ENCODE measurements at regions not wholly inside any gene's neighbourhood (a gene's known extent, or its start where the extent isn't known, plus 50 kb on each side); places are given as distances from the start of the nearest gene placed in this dataset.

DNA sequence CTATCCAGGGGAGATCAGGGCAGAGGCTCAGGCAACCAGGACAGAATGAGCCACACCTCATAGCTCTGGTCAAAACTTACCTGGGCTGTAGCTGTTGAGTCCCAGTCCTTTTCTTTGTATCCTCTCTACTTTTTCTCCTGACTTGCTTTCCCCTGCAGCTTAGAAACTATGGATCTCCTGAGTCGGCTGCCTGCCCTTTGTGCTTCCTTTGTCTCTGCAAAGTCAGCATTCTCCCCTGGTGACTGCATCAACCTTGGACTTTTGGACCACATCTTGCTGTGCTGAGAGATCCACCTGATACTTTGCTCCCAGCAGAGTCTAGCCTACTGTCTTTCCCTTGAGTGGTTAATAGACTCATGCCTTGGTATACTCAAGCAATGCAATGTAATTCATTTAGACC lies 353.3 kb downstream of the SIPA1L2 start:
- DNase-seq (ENCODE audit: low spot score) = no peak

DNA sequence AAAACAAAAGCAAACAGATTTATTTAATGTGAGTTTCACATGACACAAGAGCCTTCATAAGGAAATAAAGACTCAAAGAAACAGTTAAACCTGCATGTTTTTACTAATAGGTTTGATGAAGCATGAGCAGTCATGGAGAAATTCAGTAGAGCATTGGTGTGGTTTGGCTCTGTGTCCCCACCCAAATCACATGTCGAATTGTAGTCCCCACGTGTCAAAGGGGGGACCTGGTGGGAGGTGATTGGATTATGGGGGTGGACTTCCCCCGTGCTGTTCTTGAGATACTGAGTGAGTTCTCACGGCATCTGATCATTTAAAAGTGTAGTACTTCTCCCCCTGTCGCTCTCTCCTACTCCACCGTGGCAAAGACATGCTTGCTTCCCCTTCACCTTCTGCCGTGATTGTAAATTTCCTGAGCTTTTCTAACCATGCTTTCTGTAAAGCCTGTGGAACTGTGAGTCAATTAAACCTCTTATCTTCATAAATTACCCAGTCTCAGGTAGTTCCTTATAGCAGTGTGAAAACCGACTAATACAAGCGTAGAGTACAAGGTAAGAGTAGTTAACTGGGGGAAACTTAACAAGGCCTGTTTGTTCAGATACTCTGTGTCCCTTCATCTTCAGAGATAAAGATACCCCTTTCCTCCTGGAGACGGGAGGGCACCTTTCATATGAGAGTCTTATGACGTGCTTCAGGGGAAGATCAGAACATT lies 354.8 kb downstream of the SIPA1L2 start:
- DNase-seq (ENCODE audit: low spot score) = no peak

DNA sequence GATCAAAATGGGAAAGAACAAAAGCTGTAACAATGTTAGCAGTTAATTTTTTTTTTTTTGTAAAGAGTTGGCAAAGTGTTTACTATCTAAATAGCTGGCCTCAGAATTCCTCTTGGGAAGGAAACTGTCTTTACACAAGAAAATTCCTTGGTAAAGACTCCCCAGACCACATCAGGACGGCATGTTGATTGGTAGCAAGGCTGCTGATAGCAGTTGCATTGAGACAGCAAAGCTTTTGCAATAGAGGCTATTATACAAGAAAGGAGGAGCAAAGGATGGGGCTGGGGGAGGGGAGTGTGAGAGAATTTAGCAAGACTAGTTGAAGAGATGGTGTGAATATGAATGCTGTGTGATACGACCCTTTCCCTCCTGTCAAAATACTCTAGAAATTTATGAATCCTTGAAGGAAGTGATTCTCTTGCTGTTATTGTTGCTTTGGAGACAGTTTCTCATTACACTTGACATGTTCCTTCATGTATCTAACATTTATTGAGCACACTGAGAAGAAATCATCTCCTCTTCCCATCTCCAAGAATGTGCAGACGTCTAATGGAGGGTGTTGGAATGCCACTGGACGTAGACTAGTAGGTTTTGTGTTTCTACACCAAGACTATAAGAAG lies 355.6 kb downstream of the SIPA1L2 start:
- DNase-seq (ENCODE audit: low spot score) = no peak

DNA sequence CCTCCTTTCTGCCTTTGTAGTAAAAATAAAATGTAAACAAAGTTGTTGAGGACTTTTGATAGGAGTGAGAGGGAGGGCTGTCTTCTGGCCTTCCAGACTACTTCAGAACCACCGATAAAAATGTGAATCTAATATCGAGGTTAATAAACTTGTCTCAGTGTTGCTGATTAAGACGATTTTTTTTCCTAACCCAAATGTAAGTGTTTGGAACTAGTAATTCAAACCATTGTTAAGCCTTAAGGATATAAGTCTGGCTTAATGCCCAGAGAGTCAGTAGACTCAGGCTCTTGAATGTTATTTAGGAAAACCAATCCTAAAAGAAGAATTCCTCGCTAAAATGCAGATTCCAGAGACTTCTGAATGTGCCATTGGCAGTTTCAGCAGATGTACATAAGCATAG lies 356.9 kb downstream of the SIPA1L2 start:
- no peak for DNase-seq (ENCODE audit: low spot score)

DNA sequence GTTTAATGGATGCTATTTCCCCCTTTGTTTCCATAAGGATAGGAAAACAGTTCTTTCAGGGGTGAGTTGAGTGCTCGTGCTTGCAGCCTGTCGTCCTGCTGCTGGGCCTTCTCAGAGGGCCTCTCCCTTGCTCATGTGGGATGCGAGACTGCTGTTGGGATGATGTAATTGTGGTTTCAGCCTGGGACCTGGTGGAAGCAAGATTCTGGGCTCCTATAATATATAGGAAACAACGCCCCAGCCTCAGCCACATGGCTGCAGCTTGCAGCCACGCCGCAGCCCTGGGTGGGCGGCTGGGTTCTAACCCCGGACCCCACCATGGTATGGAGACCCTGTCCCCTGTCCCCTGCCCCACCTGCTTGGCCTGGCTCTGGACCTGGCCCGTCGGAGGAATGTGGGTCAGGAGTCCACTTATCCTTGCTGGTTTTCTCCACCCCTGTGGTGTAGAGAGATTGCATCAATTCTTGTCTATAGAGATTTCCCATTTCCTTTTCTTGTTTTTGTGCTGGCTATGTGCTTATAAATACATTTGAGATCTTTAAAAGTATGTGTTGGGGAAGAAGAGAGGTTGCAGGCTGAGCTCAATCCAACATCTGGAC lies 357.8 kb downstream of the SIPA1L2 start:
- no peak for DNase-seq (ENCODE audit: low spot score)

DNA sequence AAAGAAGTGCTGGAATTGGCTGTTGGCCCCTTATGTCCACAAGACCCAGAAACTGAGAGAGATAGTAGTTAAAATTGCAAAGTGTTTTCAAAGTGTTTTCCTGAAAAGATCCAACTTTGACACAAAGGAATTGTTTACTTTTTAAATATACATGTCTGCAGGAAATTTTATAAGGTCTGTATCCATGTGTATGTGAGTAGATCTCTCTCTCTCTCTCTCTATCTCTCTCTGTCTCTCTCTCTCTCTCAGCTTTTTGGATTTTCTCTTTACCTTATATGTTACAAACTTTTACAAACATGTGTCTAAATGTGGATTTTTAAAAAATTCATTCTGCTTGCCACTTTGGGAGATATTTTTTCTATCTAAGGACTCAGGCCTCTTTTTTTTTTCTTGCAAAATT lies 358.6 kb downstream of the SIPA1L2 start:
- DNase-seq (ENCODE audit: low spot score) = no peak

- no peak for DNase-seq (ENCODE audit: low spot score)
Measured at GRCh38 chr1:232269988-232270387, 359.9 kb downstream of the SIPA1L2 start.

DNA sequence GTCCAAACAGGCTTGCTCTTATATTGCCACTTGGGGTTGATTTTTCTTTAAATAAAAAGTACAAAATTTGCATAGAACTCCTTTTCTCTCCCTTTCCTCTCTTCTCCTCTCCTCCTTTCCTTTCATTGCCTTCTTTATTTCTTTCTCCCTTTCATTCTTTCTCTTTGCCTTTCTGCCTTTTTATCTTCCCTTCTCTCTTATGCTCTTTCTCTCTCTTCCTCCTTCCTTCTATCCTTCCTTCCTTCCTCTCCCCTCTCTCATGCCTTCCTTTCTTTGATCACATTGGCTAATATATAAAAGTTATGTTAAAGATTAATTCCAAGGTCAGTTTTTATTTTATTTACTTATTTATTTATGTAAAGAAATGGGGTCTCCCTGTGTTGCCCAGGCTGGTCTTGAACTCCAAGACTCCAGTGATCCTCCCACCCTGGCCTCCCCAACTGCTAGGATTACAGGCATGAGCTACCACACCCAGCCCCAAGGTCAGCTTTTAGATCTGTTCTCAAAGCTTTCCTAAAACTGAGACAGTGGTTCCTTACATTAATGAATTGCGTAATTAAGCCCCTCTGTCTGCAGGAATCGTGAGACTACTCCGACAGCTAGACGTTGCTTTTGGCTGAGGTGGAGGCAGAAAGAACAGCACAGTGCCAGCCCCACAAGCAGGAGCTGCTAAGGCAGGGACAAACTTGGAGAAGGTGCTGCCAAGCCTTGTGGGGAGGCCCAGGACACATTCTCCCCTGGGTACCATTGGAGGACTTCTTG lies 361.9 kb downstream of the SIPA1L2 start:
- no peak for DNase-seq (ENCODE audit: low spot score)

DNA sequence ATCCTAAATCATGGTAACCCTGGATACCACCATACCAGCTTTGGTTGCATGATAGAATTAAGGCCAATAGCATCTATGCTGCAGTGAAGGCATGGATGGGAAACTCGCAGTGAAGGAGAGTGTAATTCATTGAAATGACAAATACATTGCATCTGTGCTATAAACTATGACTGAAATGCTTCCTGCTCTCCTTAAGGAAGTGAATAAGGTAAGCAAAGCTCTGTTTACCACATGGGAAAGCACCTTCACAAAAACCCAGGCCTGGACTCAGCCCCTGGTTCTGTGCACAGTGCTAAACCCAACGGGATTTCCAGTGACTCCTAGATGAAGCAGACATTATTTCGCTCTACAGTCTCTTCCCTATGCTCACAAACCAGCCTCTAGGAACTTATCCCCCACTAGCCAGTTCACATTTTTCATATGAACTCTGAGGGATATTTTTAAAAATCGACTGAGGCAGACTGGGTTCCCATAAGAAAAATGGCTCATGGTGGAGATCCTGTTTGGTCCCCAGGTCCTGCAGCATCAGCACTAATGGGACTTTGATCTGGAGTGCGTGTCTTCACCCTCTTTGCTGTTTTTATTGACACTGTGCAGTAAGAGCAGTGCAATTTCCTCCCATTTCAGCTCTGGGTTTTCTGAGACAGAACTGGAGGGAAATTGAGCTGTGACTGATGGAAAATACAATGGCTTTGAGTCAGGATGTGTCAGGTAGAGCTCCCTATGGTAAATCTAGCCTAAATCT lies 362.7 kb downstream of the SIPA1L2 start:
- no peak for DNase-seq (ENCODE audit: low spot score)

DNA sequence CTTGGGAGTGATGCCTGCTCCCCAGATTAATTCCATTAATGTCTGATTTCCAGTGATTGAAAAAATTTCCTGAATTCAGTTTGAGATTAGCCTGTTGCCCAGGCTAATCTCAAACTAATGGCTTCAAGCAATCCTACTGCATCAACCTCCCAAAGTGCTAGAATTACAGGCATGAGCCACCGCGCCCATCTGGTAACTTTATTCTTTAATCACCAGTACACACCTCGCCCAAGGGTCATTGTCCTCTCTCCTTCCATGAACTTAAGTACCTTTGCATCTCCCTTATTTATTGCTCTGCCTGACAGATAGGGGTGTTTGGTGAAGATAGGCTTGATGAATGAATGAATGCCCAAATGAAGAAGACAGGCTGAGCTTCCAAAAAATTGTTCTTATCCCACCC lies 366.5 kb downstream of the SIPA1L2 start:
- no peak for DNase-seq (ENCODE audit: low spot score)

- DNase-seq (ENCODE audit: low spot score) = no peak
Measured at GRCh38 chr1:232262991-232263390, 366.9 kb downstream of the SIPA1L2 start.

DNA sequence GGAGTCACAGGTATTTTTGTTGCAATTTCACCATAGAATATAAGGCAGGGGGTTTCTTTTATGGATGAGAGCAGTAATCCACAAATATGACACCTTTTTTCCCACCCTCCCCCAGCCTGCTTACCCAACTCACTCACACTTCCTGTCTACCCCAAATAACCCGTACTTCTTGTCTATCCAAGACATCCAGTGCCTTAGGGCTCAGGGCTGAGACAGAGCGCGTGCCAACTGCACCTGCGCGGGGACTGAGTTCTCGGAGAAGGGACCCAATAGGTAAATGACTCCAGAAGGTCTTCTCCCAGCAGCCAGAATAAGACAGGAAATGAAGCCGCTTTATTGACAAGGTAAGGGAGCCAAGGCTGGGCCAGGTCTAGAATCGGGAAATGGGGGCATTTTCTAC lies 369.1 kb downstream of the SIPA1L2 start:
- DNase-seq (ENCODE audit: low spot score) = no peak

GRCh38 chr1:232260045-232260444 lies 369.9 kb downstream of the SIPA1L2 start:
- DNase-seq (ENCODE audit: low spot score) = no peak

GRCh38 chr1:232259333-232259732 lies 370.6 kb downstream of the SIPA1L2 start:
- no peak for DNase-seq (ENCODE audit: low spot score)

GRCh38 chr1:232252546-232253118 lies 377.3 kb downstream of the SIPA1L2 start:
- no peak for DNase-seq (ENCODE audit: low spot score)

DNA sequence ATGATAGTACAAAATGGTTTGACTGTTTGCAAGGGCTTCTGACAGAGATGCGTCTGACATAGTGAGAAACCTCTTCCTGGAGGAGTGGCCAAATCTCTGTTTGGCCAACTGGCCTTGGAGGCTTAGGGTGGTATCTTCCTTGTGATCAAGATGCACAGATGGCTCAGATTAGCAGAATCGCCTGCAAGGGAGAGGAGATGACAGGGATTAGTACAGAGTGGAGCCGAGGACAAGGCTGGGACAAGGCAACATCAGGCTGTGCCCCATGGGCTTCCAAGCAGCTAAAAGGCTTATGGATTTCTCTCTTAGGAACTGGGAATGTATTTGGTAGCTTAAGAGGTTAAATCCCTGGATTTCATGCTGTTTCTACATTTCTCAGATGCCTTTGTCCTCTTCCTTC lies 379.1 kb downstream of the SIPA1L2 start:
- peak; percentile 93 for DNase-seq (ENCODE audit: low spot score)

- DNase-seq (ENCODE audit: low spot score) = no peak
Measured at GRCh38 chr1:232249861-232250777, 379.8 kb downstream of the SIPA1L2 start.

GRCh38 chr1:232249339-232249738 lies 380.6 kb downstream of the SIPA1L2 start:
- no peak for DNase-seq (ENCODE audit: low spot score)

DNA sequence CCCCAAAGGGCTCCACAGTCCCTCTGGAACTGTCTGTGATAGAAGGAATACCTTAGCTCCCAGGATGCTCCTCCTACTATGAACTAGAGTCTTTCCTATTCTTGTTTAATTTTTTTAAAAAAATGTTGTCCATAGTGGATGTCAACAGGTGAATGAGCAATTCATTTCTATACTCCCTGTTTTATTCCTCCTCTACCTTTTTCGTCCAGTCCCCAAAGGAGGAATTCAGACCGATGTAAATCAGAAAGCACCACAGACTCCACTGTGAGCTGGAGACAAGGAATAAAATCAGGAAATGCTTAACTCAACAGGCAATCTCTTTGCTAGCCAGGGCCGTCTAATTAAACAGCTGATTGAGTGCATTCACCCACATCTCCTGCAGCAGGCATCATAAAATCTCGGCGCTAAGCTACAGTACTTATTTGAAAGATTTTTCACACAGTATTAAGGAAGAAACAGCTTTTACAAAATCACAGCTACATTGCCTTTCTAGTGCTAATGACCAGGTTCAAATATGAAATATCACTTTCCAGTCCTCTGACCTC lies 381.6 kb downstream of the SIPA1L2 start:
- no peak for DNase-seq (ENCODE audit: low spot score)

DNA sequence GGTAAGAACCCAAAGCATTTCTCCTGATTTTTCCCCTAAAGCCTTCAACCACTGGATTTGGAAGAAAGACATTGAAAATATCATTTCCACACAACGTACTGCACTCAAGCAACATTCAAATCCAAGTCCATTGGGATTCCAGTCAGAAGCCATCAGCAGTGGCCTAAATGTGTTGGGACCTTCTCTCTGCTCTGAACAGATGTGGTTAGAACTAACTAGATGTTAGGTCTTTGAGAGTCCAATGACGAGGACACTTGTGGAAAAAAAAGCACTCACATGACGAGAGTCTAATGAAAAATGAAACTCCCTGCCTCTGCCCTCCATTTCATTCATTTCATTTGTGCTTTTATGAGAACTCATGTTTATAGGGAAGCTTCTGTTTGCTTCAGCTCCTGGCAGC lies 382.3 kb downstream of the SIPA1L2 start:
- no peak for DNase-seq (ENCODE audit: low spot score)

Measured in D341Med (cell line).